ENCODE measurements at regions not wholly inside any gene's neighbourhood (a gene's known extent, or its start where the extent isn't known, plus 50 kb on each side); places are given as distances from the start of the nearest gene placed in this dataset.

GRCh38 chr9:27625751-27626150, 52.5 kb upstream of the C9orf72 start:
- no peak for DNase-seq (ENCODE audit: low spot score)

GRCh38 chr9:27626244-27627187, 53.2 kb upstream of the C9orf72 start:
- DNase-seq (ENCODE audit: low spot score) = no peak

- DNase-seq (ENCODE audit: low spot score) = no peak
These were observed 53.9 kb upstream of the C9orf72 start for GRCh38 chr9:27627188-27627564.

- DNase-seq (ENCODE audit: low spot score) = no peak
These were observed 55.0 kb upstream of the C9orf72 start for GRCh38 chr9:27628311-27628710.

- no peak for DNase-seq (ENCODE audit: low spot score)
These were observed 56.1 kb upstream of the C9orf72 start for GRCh38 chr9:27629425-27629824.

- no peak for DNase-seq (ENCODE audit: low spot score)
These were observed 59.0 kb upstream of the C9orf72 start for GRCh38 chr9:27632254-27632653.

GRCh38 chr9:27633764-27634163, 60.5 kb upstream of the C9orf72 start:
- DNase-seq (ENCODE audit: low spot score) = peak; percentile 25

GRCh38 chr9:27634879-27635278, 61.6 kb upstream of the C9orf72 start:
- DNase-seq (ENCODE audit: low spot score) = peak; percentile 56

- DNase-seq (ENCODE audit: low spot score) = no peak
These were observed 65.4 kb upstream of the C9orf72 start for GRCh38 chr9:27638716-27639115.

- no peak for DNase-seq (ENCODE audit: low spot score)
These were observed 72.0 kb upstream of the C9orf72 start for GRCh38 chr9:27645161-27645840.

- no peak for DNase-seq (ENCODE audit: low spot score)
These were observed 80.0 kb upstream of the C9orf72 start for GRCh38 chr9:27653246-27653645.

GRCh38 chr9:27653957-27654356, 80.7 kb upstream of the C9orf72 start:
- DNase-seq (ENCODE audit: low spot score) = no peak

GRCh38 chr9:27654629-27655285, 81.5 kb upstream of the C9orf72 start:
- peak; percentile 33 for DNase-seq (ENCODE audit: low spot score)

GRCh38 chr9:27655441-27655840, 82.2 kb upstream of the C9orf72 start:
- no peak for DNase-seq (ENCODE audit: low spot score)

GRCh38 chr9:27659001-27659400, 85.7 kb upstream of the C9orf72 start:
- no peak for DNase-seq (ENCODE audit: low spot score)

GRCh38 chr9:27659571-27659970, 86.3 kb upstream of the C9orf72 start:
- peak; percentile 5 for DNase-seq (ENCODE audit: low spot score)

GRCh38 chr9:27660148-27660547, 86.9 kb upstream of the C9orf72 start:
- no peak for DNase-seq (ENCODE audit: low spot score)

- no peak for DNase-seq (ENCODE audit: low spot score)
These were observed 90.2 kb upstream of the C9orf72 start for GRCh38 chr9:27663526-27663925.

GRCh38 chr9:27664121-27664779, 91.0 kb upstream of the C9orf72 start:
- DNase-seq (ENCODE audit: low spot score) = peak; percentile 59

- DNase-seq (ENCODE audit: low spot score) = no peak
These were observed 91.9 kb upstream of the C9orf72 start for GRCh38 chr9:27665136-27665535.

GRCh38 chr9:27668280-27668679, 95.0 kb upstream of the C9orf72 start:
- no peak for DNase-seq (ENCODE audit: low spot score)

GRCh38 chr9:27671636-27672035, 98.4 kb upstream of the C9orf72 start:
- no peak for DNase-seq (ENCODE audit: low spot score)
